ENCODE measurements at regions not wholly inside any gene's neighbourhood (a gene's known extent, or its start where the extent isn't known, plus 50 kb on each side); places are given as distances from the start of the nearest gene placed in this dataset.

DNA sequence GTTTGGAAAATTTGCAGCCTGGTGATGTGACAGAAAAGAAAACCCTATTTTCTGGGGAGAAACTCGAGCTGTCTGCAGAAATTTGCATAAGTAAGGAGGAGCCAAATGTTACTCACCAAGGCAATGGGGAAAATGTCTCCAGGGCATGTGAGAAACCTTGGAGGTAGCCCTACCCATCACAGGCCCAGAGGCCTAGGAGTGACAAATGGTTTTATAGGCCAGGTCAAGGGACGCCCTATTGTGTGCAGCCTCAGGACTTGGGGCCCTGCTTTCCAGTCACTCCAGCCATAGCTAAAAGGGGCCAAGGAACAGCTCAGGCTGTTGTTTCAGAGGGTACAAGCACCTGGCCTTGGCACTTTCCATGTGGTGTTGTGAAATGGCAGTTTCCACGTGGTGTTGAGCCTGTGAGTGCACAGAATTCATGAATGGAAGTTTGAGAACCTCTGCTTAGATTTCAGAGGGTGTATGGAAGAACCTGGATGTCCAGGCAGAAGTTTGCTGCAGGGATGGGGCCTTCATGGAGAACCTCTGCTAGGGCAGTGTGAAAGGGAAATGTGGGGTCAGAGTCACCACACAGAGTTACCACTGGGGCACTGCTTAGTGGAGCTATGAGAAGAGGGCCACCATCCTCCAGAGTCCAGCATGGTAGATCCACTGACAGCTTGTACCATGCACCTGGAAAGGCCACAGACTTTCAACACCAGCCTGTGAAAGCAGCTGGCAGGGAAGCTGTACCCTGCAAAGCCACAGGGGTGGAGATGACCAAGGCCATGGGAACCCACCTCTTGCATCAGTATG is 637.6 kb upstream of the EPHA5 start:
- no peaks in the 10 kb centered on the region for H3K4me1 ChIP-seq (ENCODE audit: low read length)
- no peaks in the 10 kb centered on the region for H3K27me3 ChIP-seq (replicated peaks; ENCODE audit: insufficient read depth, low read length)
- H3K27ac ChIP-seq (ENCODE audit: low read length), result no peak overlapping the region
- no peak for TF ChIP-seq EZH2phosphoT487 (IDR thresholded peaks at IDR 0.05; ENCODE audit: low read length)
- TF ChIP-seq, protein P1, sequence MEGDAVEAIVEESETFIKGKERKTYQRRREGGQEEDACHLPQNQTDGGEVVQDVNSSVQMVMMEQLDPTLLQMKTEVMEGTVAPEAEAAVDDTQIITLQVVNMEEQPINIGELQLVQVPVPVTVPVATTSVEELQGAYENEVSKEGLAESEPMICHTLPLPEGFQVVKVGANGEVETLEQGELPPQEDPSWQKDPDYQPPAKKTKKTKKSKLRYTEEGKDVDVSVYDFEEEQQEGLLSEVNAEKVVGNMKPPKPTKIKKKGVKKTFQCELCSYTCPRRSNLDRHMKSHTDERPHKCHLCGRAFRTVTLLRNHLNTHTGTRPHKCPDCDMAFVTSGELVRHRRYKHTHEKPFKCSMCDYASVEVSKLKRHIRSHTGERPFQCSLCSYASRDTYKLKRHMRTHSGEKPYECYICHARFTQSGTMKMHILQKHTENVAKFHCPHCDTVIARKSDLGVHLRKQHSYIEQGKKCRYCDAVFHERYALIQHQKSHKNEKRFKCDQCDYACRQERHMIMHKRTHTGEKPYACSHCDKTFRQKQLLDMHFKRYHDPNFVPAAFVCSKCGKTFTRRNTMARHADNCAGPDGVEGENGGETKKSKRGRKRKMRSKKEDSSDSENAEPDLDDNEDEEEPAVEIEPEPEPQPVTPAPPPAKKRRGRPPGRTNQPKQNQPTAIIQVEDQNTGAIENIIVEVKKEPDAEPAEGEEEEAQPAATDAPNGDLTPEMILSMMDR (IDR thresholded peaks at IDR 0.05; ENCODE audit: low read length), result no peak
- no peak for TF ChIP-seq EZH2 (optimal IDR thresholded peaks at IDR 0.05; ENCODE audit: low read depth, low read length)
- no peak for DNase-seq
- H3K36me3 ChIP-seq (replicated peaks; ENCODE audit: insufficient read depth, low read length), result no peaks in the 10 kb centered on the region
- no peaks in the 10 kb centered on the region for H4K20me1 ChIP-seq (ENCODE audit: insufficient read depth, low read length)
- no peak overlapping the region for H3K4me2 ChIP-seq (ENCODE audit: low read depth, low read length)
- no peaks in the 10 kb centered on the region for H3K9me3 ChIP-seq (replicated peaks; ENCODE audit: insufficient read depth, low read length)
- H2AFZ ChIP-seq (ENCODE audit: low read length), result no peak overlapping the region
- H3K9me2 ChIP-seq (replicated peaks; ENCODE audit: insufficient read depth, low read length), result no peaks in the 10 kb centered on the region
- no peaks in the 10 kb centered on the region for H3F3A ChIP-seq (ENCODE audit: insufficient read depth, low read length)
- no peaks in the 10 kb centered on the region for H3K79me2 ChIP-seq (ENCODE audit: low read length)
- H3K9ac ChIP-seq (ENCODE audit: low read length), result no peak overlapping the region
- H3K4me3 ChIP-seq (ENCODE audit: low read length), result no peak overlapping the region

DNA sequence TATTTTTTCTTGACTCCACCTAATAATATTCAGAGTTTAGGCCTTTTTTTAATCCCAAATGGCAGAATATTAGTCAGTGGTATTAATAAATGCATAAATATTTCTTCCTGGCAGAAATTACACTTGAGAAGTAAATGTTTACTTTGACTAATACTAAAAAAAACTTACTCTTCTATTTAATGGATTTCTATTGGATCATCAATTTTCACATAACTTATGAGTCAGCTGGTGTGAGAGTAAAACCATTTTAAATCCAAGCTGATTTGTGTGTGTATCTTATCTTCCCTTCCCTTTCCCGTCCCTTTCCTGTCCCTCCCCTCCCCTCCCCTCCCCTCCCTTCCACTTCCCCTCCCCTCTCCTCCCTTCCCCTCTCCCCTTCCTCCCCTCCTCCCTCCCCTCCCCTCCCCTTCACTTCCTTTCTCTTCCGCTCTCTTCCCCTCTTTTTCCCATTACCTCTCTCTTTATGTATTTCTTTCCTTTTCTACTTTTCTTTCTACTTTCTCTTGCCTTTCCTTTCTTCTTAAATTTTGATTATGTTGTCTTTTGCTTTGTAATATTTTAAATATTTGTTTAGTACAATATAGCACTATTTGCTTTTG is 630.1 kb upstream of the EPHA5 start:
- no peak for DNase-seq
- H3K9me2 ChIP-seq (replicated peaks; ENCODE audit: insufficient read depth, low read length), result no peaks in the 10 kb centered on the region
- no peak overlapping the region for H3K4me2 ChIP-seq (ENCODE audit: low read depth, low read length)
- no peak overlapping the region for H3K27ac ChIP-seq (ENCODE audit: low read length)
- TF ChIP-seq, protein P1 (IDR thresholded peaks at IDR 0.05; ENCODE audit: low read length), result no peak
- TF ChIP-seq EZH2 (optimal IDR thresholded peaks at IDR 0.05; ENCODE audit: low read depth, low read length), result no peak
- TF ChIP-seq EZH2phosphoT487 (IDR thresholded peaks at IDR 0.05; ENCODE audit: low read length), result no peak
- no peaks in the 10 kb centered on the region for H3K9me3 ChIP-seq (replicated peaks; ENCODE audit: insufficient read depth, low read length)
- H3K27me3 ChIP-seq (replicated peaks; ENCODE audit: insufficient read depth, low read length), result no peaks in the 10 kb centered on the region
- H3K4me3 ChIP-seq (ENCODE audit: low read length), result no peak overlapping the region
- H2AFZ ChIP-seq (ENCODE audit: low read length), result no peak overlapping the region
- H3F3A ChIP-seq (ENCODE audit: insufficient read depth, low read length), result no peaks in the 10 kb centered on the region
- H3K9ac ChIP-seq (ENCODE audit: low read length), result no peak overlapping the region
- no peaks in the 10 kb centered on the region for H3K36me3 ChIP-seq (replicated peaks; ENCODE audit: insufficient read depth, low read length)
- no peaks in the 10 kb centered on the region for H3K4me1 ChIP-seq (ENCODE audit: low read length)
- H4K20me1 ChIP-seq (ENCODE audit: insufficient read depth, low read length), result no peaks in the 10 kb centered on the region
- no peaks in the 10 kb centered on the region for H3K79me2 ChIP-seq (ENCODE audit: low read length)

DNA sequence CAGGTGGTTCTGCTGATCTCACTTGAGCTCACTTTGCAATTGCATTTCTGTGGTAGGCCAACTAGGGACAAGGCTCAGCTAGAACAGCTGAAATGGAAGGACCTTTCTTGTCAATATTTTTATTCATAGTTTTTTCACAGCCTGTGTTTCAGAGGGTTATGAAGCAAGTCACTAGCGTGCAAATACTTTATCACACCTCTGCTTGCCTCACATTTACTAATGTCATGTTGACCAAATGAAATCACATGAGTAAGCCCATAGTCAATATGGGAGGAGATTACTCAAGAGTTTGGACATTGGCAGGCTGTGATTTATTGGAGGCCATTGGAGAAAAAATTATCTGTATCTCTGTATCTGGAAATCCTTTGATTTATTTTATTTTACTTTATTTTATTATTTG is 628.3 kb upstream of the EPHA5 start:
- no peaks in the 10 kb centered on the region for H3K27me3 ChIP-seq (replicated peaks; ENCODE audit: insufficient read depth, low read length)
- no peaks in the 10 kb centered on the region for H3K9me2 ChIP-seq (replicated peaks; ENCODE audit: insufficient read depth, low read length)
- TF ChIP-seq, protein P1 (IDR thresholded peaks at IDR 0.05; ENCODE audit: low read length), result no peak
- TF ChIP-seq EZH2 (optimal IDR thresholded peaks at IDR 0.05; ENCODE audit: low read depth, low read length), result no peak
- no peak for TF ChIP-seq EZH2phosphoT487 (IDR thresholded peaks at IDR 0.05; ENCODE audit: low read length)
- no peak overlapping the region for H2AFZ ChIP-seq (ENCODE audit: low read length)
- no peaks in the 10 kb centered on the region for H3K9me3 ChIP-seq (replicated peaks; ENCODE audit: insufficient read depth, low read length)
- H3K36me3 ChIP-seq (replicated peaks; ENCODE audit: insufficient read depth, low read length), result no peaks in the 10 kb centered on the region
- no peaks in the 10 kb centered on the region for H3K79me2 ChIP-seq (ENCODE audit: low read length)
- DNase-seq, result no peak
- H3K4me3 ChIP-seq (ENCODE audit: low read length), result no peak overlapping the region
- H3K4me1 ChIP-seq (ENCODE audit: low read length), result no peaks in the 10 kb centered on the region
- H3F3A ChIP-seq (ENCODE audit: insufficient read depth, low read length), result no peaks in the 10 kb centered on the region
- H3K4me2 ChIP-seq (ENCODE audit: low read depth, low read length), result no peak overlapping the region
- H3K27ac ChIP-seq (ENCODE audit: low read length), result no peak overlapping the region
- H3K9ac ChIP-seq (ENCODE audit: low read length), result no peak overlapping the region
- no peaks in the 10 kb centered on the region for H4K20me1 ChIP-seq (ENCODE audit: insufficient read depth, low read length)

All from MM.1S (cell line).